ENCODE measurements at regions not wholly inside any gene's neighbourhood (a gene's known extent, or its start where the extent isn't known, plus 50 kb on each side); places are given as distances from the start of the nearest gene placed in this dataset.

- Histone ChIP-seq H3K9ac (ENCODE audit: low read depth, low read length) (no peak overlapping the region), H3K4me1 (ENCODE audit: insufficient read depth, low read length) (peaks cover 3% of the 10 kb centered on the region; the same call in 1 of the 2 replicates), H3K36me3 (ENCODE audit: insufficient read depth, low read length) (no peaks in the 10 kb centered on the region), H3K9me3 (ENCODE audit: control insufficient read depth, insufficient read depth, low read length) (peaks cover 7% of the 10 kb centered on the region; the same call in 1 of the 2 replicates)
Observed at GRCh38 chr1:224486801-224487583, 52.4 kb upstream of the WDR26 start.

- Histone ChIP-seq H3K36me3 (ENCODE audit: insufficient read depth, low read length) (no peaks in the 10 kb centered on the region), H3K9me3 (ENCODE audit: control insufficient read depth, insufficient read depth, low read length) (peaks cover 7% of the 10 kb centered on the region; the same call in 1 of the 2 replicates), H3K4me1 (ENCODE audit: insufficient read depth, low read length) (peaks cover 17% of the 10 kb centered on the region), H3K9ac (ENCODE audit: low read depth, low read length) (no peak overlapping the region)
Observed at GRCh38 chr1:224488806-224489499, 54.4 kb upstream of the WDR26 start.

GRCh38 chr1:224489534-224490365, 55.2 kb upstream of the WDR26 start:
- no peak overlapping the region for H3K9ac ChIP-seq (ENCODE audit: low read depth, low read length)
- H3K36me3 ChIP-seq (ENCODE audit: insufficient read depth, low read length) = no peaks in the 10 kb centered on the region
- H3K4me1 ChIP-seq (ENCODE audit: insufficient read depth, low read length) = peaks cover 17% of the 10 kb centered on the region
- H3K9me3 ChIP-seq (ENCODE audit: control insufficient read depth, insufficient read depth, low read length) = peaks cover 7% of the 10 kb centered on the region; the same call in 1 of the 2 replicates

GRCh38 chr1:224490549-224491537, 56.2 kb upstream of the WDR26 start:
- H3K9ac ChIP-seq (ENCODE audit: low read depth, low read length) = no peak overlapping the region
- peaks cover 17% of the 10 kb centered on the region for H3K4me1 ChIP-seq (ENCODE audit: insufficient read depth, low read length)
- peaks cover 7% of the 10 kb centered on the region; the same call in 1 of the 2 replicates for H3K9me3 ChIP-seq (ENCODE audit: control insufficient read depth, insufficient read depth, low read length)
- no peaks in the 10 kb centered on the region for H3K36me3 ChIP-seq (ENCODE audit: insufficient read depth, low read length)

- Histone ChIP-seq H3K4me1 (ENCODE audit: insufficient read depth, low read length) (peaks cover 19% of the 10 kb centered on the region), H3K9ac (ENCODE audit: low read depth, low read length) (no peak overlapping the region), H3K36me3 (ENCODE audit: insufficient read depth, low read length) (no peaks in the 10 kb centered on the region), H3K9me3 (ENCODE audit: control insufficient read depth, insufficient read depth, low read length) (peaks cover 11% of the 10 kb centered on the region; the same call in 1 of the 2 replicates)
Observed at GRCh38 chr1:224492015-224492414, 57.4 kb upstream of the WDR26 start.

- Histone ChIP-seq H3K9ac (ENCODE audit: low read depth, low read length) (no peak overlapping the region), H3K36me3 (ENCODE audit: insufficient read depth, low read length) (no peaks in the 10 kb centered on the region), H3K9me3 (ENCODE audit: control insufficient read depth, insufficient read depth, low read length) (peaks cover 11% of the 10 kb centered on the region; the same call in 1 of the 2 replicates), H3K4me1 (ENCODE audit: insufficient read depth, low read length) (peaks cover 23% of the 10 kb centered on the region)
Observed at GRCh38 chr1:224492632-224493031, 58.0 kb upstream of the WDR26 start.

GRCh38 chr1:224493269-224493668, 58.7 kb upstream of the WDR26 start:
- H3K9me3 ChIP-seq (ENCODE audit: control insufficient read depth, insufficient read depth, low read length) = peaks cover 11% of the 10 kb centered on the region; the same call in 1 of the 2 replicates
- H3K9ac ChIP-seq (ENCODE audit: low read depth, low read length) = no peak overlapping the region
- H3K4me1 ChIP-seq (ENCODE audit: insufficient read depth, low read length) = peaks cover 26% of the 10 kb centered on the region
- no peaks in the 10 kb centered on the region for H3K36me3 ChIP-seq (ENCODE audit: insufficient read depth, low read length)

- H3K36me3 ChIP-seq (ENCODE audit: insufficient read depth, low read length) = no peaks in the 10 kb centered on the region
- H3K9me3 ChIP-seq (ENCODE audit: control insufficient read depth, insufficient read depth, low read length) = 0 out of 2 replicates have a peak, but pooled peaks cover 5% of the 10 kb centered on the region
- H3K4me1 ChIP-seq (ENCODE audit: insufficient read depth, low read length) = peaks cover 34% of the 10 kb centered on the region
- no peak overlapping the region for H3K9ac ChIP-seq (ENCODE audit: low read depth, low read length)
Observed at GRCh38 chr1:224494343-224494742, 59.7 kb upstream of the WDR26 start.

- peaks cover 41% of the 10 kb centered on the region for H3K4me1 ChIP-seq (ENCODE audit: insufficient read depth, low read length)
- no peaks in the 10 kb centered on the region for H3K36me3 ChIP-seq (ENCODE audit: insufficient read depth, low read length)
- no peak overlapping the region for H3K9ac ChIP-seq (ENCODE audit: low read depth, low read length)
- H3K9me3 ChIP-seq (ENCODE audit: control insufficient read depth, insufficient read depth, low read length) = 0 out of 2 replicates have a peak, but pooled peaks cover 4% of the 10 kb centered on the region
Observed at GRCh38 chr1:224495866-224496265, 61.3 kb upstream of the WDR26 start.

- H3K9me3 ChIP-seq (ENCODE audit: control insufficient read depth, insufficient read depth, low read length) = 0 out of 2 replicates have a peak, but pooled peaks cover 4% of the 10 kb centered on the region
- H3K9ac ChIP-seq (ENCODE audit: low read depth, low read length) = no peak overlapping the region
- no peaks in the 10 kb centered on the region for H3K36me3 ChIP-seq (ENCODE audit: insufficient read depth, low read length)
- H3K4me1 ChIP-seq (ENCODE audit: insufficient read depth, low read length) = peaks cover 46% of the 10 kb centered on the region
Observed at GRCh38 chr1:224496826-224497225, 62.2 kb upstream of the WDR26 start.

- Histone ChIP-seq H3K4me1 (ENCODE audit: insufficient read depth, low read length) (peaks cover 51% of the 10 kb centered on the region), H3K9ac (ENCODE audit: low read depth, low read length) (peak overlapping the region; percentile 21; the same call in 1 of the 2 replicates), H3K9me3 (ENCODE audit: control insufficient read depth, insufficient read depth, low read length) (0 out of 2 replicates have a peak, but pooled peaks cover 4% of the 10 kb centered on the region), H3K36me3 (ENCODE audit: insufficient read depth, low read length) (no peaks in the 10 kb centered on the region)
Observed at GRCh38 chr1:224497714-224498573, 63.3 kb upstream of the WDR26 start.

- Histone ChIP-seq H3K9ac (ENCODE audit: low read depth, low read length) (peak overlapping the region; percentile 21), H3K36me3 (ENCODE audit: insufficient read depth, low read length) (no peaks in the 10 kb centered on the region), H3K4me1 (ENCODE audit: insufficient read depth, low read length) (peaks cover 47% of the 10 kb centered on the region), H3K9me3 (ENCODE audit: control insufficient read depth, insufficient read depth, low read length) (0 out of 2 replicates have a peak, but pooled peaks cover 4% of the 10 kb centered on the region)
Observed at GRCh38 chr1:224498574-224499170, 64.1 kb upstream of the WDR26 start.

Measured in ES-I3 (cell line).